Stomach (tissue), 8 donors: ENCODE measurements at regions not wholly inside any gene's neighbourhood (a gene's known extent, or its start where the extent isn't known, plus 50 kb on each side); places are given as distances from the start of the nearest gene placed in this dataset.
A peak's percentile ranks its signal among the peaks of the same experiment; 100 is the strongest.

Experiments
- DNase-seq, 2 donors: peaks; one replicate each; pipeline versions ENCODE4 v3.0.0 to v3.0.0-alpha.2; 2013 to 2019
- H3K27ac ChIP-seq, 5 donors: fragments of 200-600 bp in 4 of 5; sonication (generic) in 4 of 5; one replicate each; pipeline ENCODE4 v1.5.1; 2013 to 2019; ENCODE audit warnings: mild to moderate bottlenecking in 1 of 5, moderate library complexity in 1 of 5
- H3K27me3 ChIP-seq, 3 donors: fragments of 200-600 bp; sonication (generic); one replicate each; pipeline ENCODE4 v1.5.1; 2017 to 2019; ENCODE audit warnings: mixed run types in 1 of 3
- H3K36me3 ChIP-seq, 4 donors: fragments of 200-600 bp; sonication (generic); 1 replicate in 3 of 4; 2 replicates in 1 of 4; pipeline ENCODE4 v1.5.1; 2016 to 2019
- H3K4me1 ChIP-seq, 4 donors: fragments of 200-600 bp; sonication (generic); one replicate each; pipeline ENCODE4 v1.5.1; 2016 to 2019
- H3K4me3 ChIP-seq, 4 donors: fragments of 200-600 bp; sonication (generic) in 3 of 4; one replicate each; pipeline ENCODE4 v1.5.1; 2016 to 2019; ENCODE audit warnings: mild to moderate bottlenecking in 1 of 4
- H3K9me3 ChIP-seq, 4 donors: fragments of 200-600 bp; sonication (generic); one replicate each; pipeline ENCODE4 v1.5.1; 2016 to 2019
- EP300 ChIP-seq: sonication (generic); formaldehyde crosslinking; IDR thresholded peaks from one replicate; pipeline ENCODE4 v1.6.1; 2017; ENCODE audit warnings: antibody characterized with exemption
- POLR2A ChIP-seq, 4 donors: fragments of 450-650 bp; IDR thresholded peaks; one replicate each; pipeline ENCODE4 v1.6.1; 2016; ENCODE audit warnings: antibody characterized with exemption in 4 of 4, control low read depth in 2 of 4, mild to moderate bottlenecking in 1 of 4, moderate library complexity in 1 of 4
- POLR2AphosphoS5 ChIP-seq, 3 donors: sonication (generic); formaldehyde crosslinking; IDR thresholded peaks; one replicate each; pipeline ENCODE4 v1.6.1; 2016; ENCODE audit warnings: antibody characterized with exemption in 3 of 3
- WGBS, 5 donors: extraction: QIAGEN DNeasy Blood & Tissue Kit in 3 of 5; methylation state at CpG; one replicate each; pipeline versions ENCODE4 v1.1.5 to v1.1.7; 2013 to 2018; 5-methylcytosine and 5-hydroxymethylcytosine counted together
- intact Hi-C: fragments of 100-400 bp; cut with DNase I; formaldehyde crosslinking; loops from one replicate; pipeline ENCODE4 v1.15.1; 2023; ENCODE audit warnings: low total_unique reads
- TF ChIP-seq, protein P1 (sequence below), 7 experiments: fragments of 450-650 bp in 4 of 7; fragments of 200-600 bp in 3 of 7; sonication (generic) in 3 of 7; IDR thresholded peaks; one replicate each; pipeline ENCODE4 v1.5.1; 2016 to 2019; ENCODE audit warnings: antibody characterized with exemption in 7 of 7, control low read depth in 2 of 7, mild to moderate bottlenecking in 1 of 7
- donor health status: healthy with polysubstance abuse.
- donor health status: Bipolar disorder and iron deficiency.
- donor health status: healthy.

DNA sequence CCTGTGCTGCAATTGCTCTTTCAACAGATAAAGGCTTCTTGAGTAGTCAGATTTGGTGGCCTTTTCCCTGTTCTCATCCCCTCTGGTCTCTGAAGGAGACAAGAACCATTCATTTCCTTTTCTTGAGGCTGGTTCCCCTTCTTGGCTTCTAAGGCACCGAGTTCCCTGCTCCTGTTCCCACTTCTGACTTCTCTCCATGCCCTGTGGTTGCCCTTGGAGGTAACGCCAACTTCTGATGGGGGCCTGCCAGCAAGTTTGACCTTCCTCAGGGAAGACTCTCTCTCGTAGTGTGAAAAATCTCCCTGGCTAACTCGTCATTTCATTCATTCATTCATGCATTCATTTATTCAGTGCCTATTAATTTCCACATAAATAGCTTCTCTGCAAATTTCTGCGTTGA is 302.4 kb upstream of the SOX11 start:
- TF ChIP-seq EP300, result no peak
- no peak for TF ChIP-seq POLR2A (IDR thresholded peaks at IDR 0.05)
- TF ChIP-seq, protein P1, sequence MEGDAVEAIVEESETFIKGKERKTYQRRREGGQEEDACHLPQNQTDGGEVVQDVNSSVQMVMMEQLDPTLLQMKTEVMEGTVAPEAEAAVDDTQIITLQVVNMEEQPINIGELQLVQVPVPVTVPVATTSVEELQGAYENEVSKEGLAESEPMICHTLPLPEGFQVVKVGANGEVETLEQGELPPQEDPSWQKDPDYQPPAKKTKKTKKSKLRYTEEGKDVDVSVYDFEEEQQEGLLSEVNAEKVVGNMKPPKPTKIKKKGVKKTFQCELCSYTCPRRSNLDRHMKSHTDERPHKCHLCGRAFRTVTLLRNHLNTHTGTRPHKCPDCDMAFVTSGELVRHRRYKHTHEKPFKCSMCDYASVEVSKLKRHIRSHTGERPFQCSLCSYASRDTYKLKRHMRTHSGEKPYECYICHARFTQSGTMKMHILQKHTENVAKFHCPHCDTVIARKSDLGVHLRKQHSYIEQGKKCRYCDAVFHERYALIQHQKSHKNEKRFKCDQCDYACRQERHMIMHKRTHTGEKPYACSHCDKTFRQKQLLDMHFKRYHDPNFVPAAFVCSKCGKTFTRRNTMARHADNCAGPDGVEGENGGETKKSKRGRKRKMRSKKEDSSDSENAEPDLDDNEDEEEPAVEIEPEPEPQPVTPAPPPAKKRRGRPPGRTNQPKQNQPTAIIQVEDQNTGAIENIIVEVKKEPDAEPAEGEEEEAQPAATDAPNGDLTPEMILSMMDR (IDR thresholded peaks at IDR 0.05), result no peak
- TF ChIP-seq POLR2AphosphoS5 (IDR thresholded peaks at IDR 0.05), result no peak
- Histone ChIP-seq H3K9me3 (no peaks in the 10 kb centered on the region), H3K4me3 (no peak overlapping the region), H3K36me3 (no peaks in the 10 kb centered on the region), H3K4me1 (peaks cover 0 to 6% (median 0%) of the 10 kb centered on the region in 4 donors), H3K27ac (no peak overlapping the region), H3K27me3 (no peaks in the 10 kb centered on the region)
- intact Hi-C loops, result no loop called here
- WGBS, 5 donors, result 76 to 80% (median 78%) methylated on average over 5 of the region's 5 CpGs
- DNase-seq, result no peak

- no peak overlapping the region for H3K27ac ChIP-seq
- intact Hi-C loops, result no loop called here
- WGBS, 5 donors, result 35 to 55% (median 50%) methylated on average over 4 to 5 of the region's 5 CpGs
- no peak overlapping the region for H3K4me3 ChIP-seq
- H3K36me3 ChIP-seq, result no peaks in the 10 kb centered on the region
- TF ChIP-seq EP300 (no peak), POLR2AphosphoS5 (IDR thresholded peaks at IDR 0.05) (no peak), POLR2A (IDR thresholded peaks at IDR 0.05) (no peak)
- TF ChIP-seq, protein P1 (IDR thresholded peaks at IDR 0.05), result no peak
- peak in 1 of 2 donors; percentile 65 for DNase-seq
- H3K27me3 ChIP-seq, result no peaks in the 10 kb centered on the region
- H3K9me3 ChIP-seq, result no peaks in the 10 kb centered on the region
- H3K4me1 ChIP-seq, result peaks cover 0 to 6% (median 0%) of the 10 kb centered on the region in 4 donors
Measured at GRCh38 chr2:5391362-5391761, 300.8 kb upstream of the SOX11 start.

DNA sequence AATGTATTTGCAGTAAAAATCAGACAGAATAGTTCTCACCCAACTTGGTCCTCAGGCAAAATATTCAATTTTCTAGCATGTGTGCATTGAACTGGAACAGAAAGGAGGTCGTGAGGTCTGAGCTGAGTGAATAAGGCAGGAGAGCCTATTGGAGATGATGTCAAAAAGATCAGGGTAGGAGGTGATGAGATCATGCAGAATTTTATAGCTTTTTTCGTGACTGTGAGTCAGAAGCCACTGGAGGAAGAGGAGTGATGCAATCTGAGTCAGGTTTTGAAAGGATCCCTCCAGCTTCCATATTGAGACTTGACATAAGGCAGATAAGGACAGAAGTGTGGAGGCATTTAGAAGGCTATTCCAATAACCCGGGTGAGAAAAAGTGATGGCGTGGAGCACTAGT is 299.5 kb upstream of the SOX11 start:
- DNase-seq, result no peak
- intact Hi-C loops, result no loop called here
- H3K27me3 ChIP-seq, result no peaks in the 10 kb centered on the region
- no peaks in the 10 kb centered on the region for H3K9me3 ChIP-seq
- TF ChIP-seq EP300 (no peak), POLR2AphosphoS5 (IDR thresholded peaks at IDR 0.05) (no peak), POLR2A (IDR thresholded peaks at IDR 0.05) (no peak)
- TF ChIP-seq, protein P1 (IDR thresholded peaks at IDR 0.05), result no peak
- no peak overlapping the region for H3K4me3 ChIP-seq
- WGBS, 5 donors, result 76 to 89% (median 85%) methylated on average over 4 of the region's 4 CpGs
- peaks cover 0 to 6% (median 0%) of the 10 kb centered on the region in 4 donors for H3K4me1 ChIP-seq
- H3K36me3 ChIP-seq, result no peaks in the 10 kb centered on the region
- no peak overlapping the region for H3K27ac ChIP-seq

DNA sequence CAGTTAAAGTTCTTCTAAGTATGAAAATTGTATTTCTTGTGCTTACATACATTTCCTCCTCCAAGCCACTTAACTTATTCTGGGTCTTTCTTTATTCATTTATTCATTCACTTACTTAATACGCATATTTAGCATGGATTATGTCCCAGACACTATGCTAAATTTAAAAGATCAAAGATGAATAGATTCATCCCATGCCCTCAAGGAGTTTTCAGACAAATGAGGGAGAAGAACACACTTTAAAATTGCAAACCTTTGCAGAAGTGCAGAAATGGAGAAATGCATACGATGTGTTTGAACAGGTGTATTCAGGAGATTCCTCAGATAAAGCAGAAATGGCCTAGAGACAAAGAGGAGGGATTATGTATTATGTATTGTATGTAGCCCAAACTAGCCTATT is 298.7 kb upstream of the SOX11 start:
- H3K36me3 ChIP-seq, result no peaks in the 10 kb centered on the region
- H3K27me3 ChIP-seq, result no peaks in the 10 kb centered on the region
- TF ChIP-seq, protein P1 (IDR thresholded peaks at IDR 0.05), result no peak
- TF ChIP-seq POLR2A (IDR thresholded peaks at IDR 0.05), result no peak
- TF ChIP-seq POLR2AphosphoS5 (IDR thresholded peaks at IDR 0.05), result no peak
- H3K4me3 ChIP-seq, result no peak overlapping the region
- intact Hi-C loops, result no loop called here
- H3K4me1 ChIP-seq, result peaks cover 0 to 6% (median 0%) of the 10 kb centered on the region in 4 donors
- WGBS, 5 donors, result 46 to 79% (median 61%) methylated on average over 2 of the region's 2 CpGs
- H3K9me3 ChIP-seq, result no peaks in the 10 kb centered on the region
- no peak overlapping the region for H3K27ac ChIP-seq
- DNase-seq, result no peak
